ENCODE measurements at regions not wholly inside any gene's neighbourhood (a gene's known extent, or its start where the extent isn't known, plus 50 kb on each side); places are given as distances from the start of the nearest gene placed in this dataset.

DNA sequence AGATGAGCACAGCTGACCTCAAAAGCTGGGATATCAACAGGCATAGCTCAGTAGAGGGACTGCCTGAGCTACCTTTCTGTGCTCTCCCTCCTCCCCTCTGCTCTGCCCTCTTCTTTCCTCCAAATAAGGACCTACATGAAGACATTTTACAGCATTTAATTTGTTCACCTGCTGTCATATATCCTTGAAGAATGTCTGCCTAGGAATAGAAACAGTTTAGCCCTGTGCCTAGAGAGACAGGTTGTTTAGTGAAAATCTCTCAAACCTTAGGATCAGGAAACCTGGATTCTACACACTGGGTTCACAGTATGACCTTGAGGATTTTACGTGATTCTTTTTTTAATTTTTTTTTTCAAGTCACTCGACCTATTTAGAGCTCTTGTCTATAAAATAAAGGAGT lies 213.0 kb upstream of the SETBP1 start:
- no peak for DNase-seq

GRCh38 chr18:44473394-44474066 lies 207.2 kb upstream of the SETBP1 start:
- peak; percentile 13 for DNase-seq

- DNase-seq, result no peak
Observed at GRCh38 chr18:44474067-44474411, 206.6 kb upstream of the SETBP1 start.

DNA sequence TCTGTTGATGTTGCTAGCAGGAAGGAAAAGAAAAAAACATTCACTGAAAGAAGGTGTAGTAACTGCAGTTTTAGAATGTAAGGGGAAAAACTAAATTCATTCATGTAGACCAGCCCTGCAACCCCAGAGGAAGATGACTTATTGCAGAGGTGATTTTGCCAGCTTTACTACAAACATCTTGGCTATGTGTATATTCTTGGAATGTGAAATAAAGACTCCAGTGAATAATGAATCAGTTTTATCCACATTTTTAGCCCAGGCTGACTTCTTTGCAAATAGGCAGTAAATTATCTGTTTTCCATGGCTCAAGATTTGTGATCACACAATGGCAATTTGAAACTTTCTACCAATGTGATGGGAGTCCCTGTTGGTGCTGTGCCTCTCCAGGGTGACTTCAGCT lies 206.1 kb upstream of the SETBP1 start:
- DNase-seq, result no peak

DNA sequence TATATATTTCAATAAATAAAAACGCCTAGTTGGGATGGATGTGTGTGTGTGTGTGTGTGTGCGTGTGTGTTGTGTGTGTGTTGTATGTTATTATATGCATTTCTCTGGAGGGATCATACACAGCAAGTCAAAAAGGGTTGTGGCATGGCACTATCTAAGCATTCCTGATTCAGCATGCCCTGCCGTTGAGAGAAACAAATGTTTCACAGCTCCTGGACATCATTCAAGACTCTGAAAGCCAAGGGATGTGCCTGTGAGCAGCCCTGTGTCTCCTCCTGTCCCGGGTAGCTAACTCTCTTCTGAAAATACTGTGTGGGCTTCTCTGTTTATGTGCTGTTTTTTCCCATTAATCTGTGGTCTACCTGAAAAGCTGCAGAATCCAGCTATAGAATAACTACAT lies 197.9 kb upstream of the SETBP1 start:
- no peak for DNase-seq

- DNase-seq, result no peak
Observed at GRCh38 chr18:44495151-44495550, 185.5 kb upstream of the SETBP1 start.

DNA sequence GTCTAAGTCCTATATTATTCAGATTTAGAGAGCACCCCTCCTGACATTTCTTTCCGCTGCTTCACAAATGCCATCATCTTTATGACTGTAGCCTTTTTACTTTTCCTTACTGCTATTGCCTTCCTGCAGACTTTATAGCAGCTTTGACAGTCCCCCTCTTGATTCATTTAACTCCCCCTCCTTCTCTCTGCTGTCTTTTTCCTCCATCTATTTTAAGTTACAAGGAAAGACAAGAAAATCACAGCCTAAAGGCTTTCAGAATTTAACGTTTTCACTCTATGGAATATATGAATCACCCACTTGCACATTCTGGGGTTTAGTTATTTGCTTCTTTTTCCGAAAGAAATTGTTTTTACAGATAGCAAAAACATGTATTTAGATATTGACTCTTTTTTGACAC lies 183.4 kb upstream of the SETBP1 start:
- DNase-seq, result no peak

DNA sequence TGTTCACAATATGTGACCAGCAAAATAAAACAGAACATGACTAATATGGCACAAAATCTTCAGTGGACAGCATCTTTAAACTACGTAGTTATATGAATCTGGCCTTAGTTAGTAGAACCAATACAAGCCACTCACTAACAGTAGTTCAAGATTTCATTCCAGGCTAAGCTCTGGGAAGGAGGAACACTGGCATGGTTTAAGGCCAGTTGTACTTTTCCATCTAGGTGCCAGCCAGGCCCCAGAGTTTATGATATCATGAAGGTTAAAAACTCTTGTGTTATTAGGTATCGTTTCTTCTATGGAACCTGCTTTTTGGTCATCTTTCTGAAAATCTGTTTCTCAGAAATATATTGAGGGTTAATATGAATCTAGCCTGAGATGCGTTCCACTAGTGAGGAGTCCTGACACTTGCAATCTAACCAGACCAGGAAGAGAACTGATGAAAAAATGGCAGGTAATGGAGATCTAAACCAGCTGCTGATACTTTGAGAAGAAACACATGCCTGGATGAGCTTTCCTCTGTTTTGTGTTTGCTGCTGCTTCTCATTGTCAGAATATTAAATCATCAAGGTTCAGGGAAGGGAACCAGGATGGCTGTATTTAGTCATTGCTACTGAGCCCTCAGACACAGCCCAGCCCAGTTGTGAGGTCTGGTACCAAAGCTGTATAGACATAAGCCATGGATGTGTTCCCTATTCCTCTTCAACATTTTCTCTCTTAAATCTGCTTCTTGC lies 182.8 kb upstream of the SETBP1 start:
- no peak for DNase-seq

DNA sequence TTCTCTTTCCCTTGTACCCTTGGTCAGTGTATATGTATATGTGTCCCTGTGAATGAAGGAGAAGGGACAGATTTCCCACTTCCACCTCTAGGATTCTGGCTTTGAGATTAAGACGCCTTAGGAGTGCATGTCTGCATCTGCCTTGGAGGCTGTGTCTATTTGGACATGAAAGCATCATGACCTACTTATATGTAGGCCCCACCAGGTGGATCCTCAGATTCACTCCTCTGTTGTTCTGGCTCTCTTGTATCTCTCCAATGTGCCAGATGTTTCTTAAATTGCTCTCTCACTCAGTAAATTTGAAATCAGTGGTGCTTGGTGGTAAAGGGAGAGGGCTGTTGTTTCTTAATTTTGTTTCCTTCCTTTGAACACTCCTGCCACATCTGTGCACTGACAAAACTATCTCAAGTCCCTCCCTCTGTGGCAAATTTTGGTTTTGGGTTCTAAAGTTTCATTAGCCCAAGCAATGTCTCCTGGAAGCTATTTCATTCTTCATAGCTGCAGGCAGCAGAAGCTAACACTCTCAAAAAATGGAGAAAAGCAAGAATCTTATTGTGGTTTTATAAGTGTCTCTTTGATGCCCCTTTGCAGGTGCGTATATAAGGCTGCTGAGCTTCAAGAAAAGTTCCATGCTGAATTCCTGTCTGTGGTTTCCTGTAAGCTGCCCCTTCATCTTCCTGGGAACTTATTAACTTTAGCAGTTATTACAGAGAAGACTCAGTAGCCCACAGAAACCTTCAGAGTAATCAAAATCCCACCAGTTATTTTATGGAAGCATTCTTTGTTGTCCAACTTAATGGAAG lies 179.7 kb upstream of the SETBP1 start:
- DNase-seq, result no peak

- DNase-seq, result no peak
Observed at GRCh38 chr18:44502221-44502620, 178.5 kb upstream of the SETBP1 start.

DNA sequence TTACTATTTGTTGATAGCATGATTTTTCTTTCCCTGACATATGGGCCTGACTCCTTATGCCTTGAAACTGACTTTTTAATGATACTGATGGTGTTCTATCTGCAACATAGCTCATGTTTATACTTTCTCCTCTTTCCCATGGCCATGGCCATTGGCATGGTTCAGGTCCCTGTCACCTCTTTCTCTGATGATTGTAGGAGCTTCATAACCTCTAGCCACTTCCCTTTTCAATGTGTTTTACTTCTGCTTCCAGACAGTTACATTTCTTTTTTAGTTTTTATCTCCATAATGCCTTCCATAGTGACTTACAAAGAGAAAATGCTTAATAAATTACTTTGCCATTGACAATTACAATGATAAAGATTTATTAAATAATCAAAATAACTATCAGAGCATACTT lies 177.9 kb upstream of the SETBP1 start:
- no peak for DNase-seq

GRCh38 chr18:44503854-44504253 lies 176.8 kb upstream of the SETBP1 start:
- DNase-seq, result no peak

DNA sequence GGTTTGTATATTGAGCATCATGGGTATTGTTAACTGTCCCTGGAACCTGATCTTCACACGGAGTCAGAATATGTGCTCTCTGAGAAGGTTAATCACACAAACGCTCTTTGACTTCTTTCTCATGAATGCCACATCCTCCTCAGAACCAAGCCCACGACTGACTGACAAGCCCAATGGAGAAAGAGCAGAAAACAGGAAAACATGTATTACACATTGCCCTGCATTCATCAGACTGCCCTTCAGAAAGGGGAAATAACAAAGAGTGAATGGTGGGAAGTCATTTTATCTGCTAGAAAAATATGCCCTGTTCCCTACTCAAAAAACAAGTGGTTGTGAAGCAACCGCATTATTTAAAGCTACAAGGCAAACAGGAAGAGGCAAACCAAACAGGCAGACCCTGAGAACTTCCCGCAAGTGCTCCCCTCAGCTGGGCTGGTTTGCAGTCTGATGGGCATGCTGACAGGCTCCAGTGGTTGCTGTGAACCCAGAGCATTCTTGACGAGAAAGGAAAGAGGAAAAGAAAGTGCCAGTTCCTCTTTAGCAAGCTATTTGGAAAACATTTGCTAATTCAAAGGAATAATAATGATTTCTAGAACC lies 172.9 kb upstream of the SETBP1 start:
- DNase-seq, result peak; percentile 1

- no peak for DNase-seq
Observed at GRCh38 chr18:44508474-44508873, 172.2 kb upstream of the SETBP1 start.

GRCh38 chr18:44509048-44509447 lies 171.6 kb upstream of the SETBP1 start:
- DNase-seq, result no peak

DNA sequence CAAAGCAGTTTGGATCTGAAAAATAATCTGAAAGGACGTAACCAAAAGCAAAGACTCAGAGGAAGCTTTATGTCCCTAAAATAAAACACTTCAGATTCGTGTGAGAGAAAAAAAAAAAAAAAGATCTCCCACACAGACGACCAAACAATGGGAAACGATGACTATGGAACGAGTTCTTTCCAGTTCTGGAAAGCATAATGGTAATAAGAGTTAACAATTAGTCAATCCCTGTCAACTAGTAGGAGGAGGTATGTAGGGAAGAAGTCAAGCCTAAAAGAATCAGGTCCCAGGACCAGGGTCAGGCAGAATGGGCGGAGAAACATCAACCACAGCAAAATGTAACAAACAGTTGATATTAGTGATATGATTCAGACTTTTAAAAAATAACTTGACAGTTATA lies 170.3 kb upstream of the SETBP1 start:
- DNase-seq, result no peak

DNA sequence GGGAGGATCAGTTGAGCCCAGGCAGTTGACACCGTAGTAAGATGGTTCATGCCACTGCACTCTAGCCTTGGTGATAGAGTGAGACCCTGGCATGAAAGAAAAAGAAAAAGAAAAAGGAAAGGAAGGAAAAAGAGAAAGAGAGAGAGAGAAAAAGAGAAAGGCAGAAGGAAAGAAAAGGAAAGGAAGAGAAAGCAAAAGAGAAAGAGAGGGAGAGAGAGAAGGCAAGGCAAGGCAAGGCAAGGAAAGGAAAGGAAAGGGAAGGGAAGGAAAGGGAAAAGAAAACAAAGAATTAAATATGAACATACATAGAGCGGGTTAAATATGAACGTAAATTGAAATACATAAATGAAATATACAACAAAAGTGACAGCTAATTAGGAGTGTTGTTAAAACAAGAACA lies 167.5 kb upstream of the SETBP1 start:
- DNase-seq, result no peak

- DNase-seq, result no peak
Observed at GRCh38 chr18:44514106-44514505, 166.6 kb upstream of the SETBP1 start.

DNA sequence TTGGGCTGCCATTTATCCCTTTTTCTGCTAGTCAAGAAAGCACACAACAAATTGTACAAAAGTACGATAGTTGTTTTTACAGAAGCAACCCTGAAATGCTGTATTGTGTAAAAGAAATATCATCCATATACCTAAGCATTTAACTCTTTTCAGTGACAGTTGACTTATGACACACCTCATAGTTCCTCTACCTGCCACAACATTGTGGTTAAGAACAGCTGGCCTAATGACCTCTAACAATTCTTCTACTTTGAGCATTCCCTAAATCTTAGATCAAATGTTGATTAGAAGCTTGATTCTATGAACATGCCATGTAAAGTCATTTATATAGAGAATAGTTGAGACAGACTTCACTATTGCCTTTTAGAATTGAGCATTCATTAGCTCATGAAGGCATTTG lies 165.9 kb upstream of the SETBP1 start:
- no peak for DNase-seq

- no peak for DNase-seq
Observed at GRCh38 chr18:44516450-44516849, 164.2 kb upstream of the SETBP1 start.

GRCh38 chr18:44517136-44517535 lies 163.6 kb upstream of the SETBP1 start:
- no peak for DNase-seq

DNA sequence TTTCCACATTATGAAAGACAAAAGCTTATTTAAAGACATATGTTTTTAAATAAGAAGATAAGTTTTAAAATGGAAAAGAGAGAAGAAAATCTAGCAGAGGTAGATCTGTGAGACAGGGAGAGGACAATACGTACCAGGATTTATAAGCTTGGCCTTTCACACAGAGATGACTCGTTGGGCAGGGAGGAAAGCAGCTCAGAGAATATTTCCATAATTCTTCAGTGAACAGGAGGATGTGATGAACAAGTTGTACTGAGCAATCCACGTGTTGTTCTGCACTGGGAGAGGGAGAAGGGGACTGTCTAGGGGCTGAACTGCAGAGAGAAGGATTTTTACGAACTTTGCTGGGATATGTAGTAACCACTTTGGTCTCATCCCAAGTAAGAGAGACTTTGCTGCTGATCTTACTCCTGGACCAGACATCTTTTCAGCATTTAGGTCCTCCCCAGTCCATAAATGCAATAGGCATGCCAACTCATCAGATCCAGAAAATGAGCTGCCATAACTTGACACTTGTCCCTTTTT lies 162.5 kb upstream of the SETBP1 start:
- peak; percentile 23 for DNase-seq

GRCh38 chr18:44518666-44519065 lies 162.0 kb upstream of the SETBP1 start:
- no peak for DNase-seq
